Suprapubic skin (tissue), 4 donors: ENCODE measurements at regions not wholly inside any gene's neighbourhood (a gene's known extent, or its start where the extent isn't known, plus 50 kb on each side); places are given as distances from the start of the nearest gene placed in this dataset.

Experiments used
- EP300 ChIP-seq: sonication (generic); formaldehyde crosslinking; IDR thresholded peaks from one replicate; pipeline ENCODE4 v1.6.1; 2017; ENCODE audit warnings: antibody characterized with exemption
- POLR2A ChIP-seq, 2 donors: fragments of 450-650 bp; IDR thresholded peaks; one replicate each; pipeline ENCODE4 v1.6.1; 2017; ENCODE audit warnings: antibody characterized with exemption in 2 of 2, mild to moderate bottlenecking in 2 of 2, moderate library complexity in 2 of 2
- POLR2AphosphoS5 ChIP-seq, 3 donors: sonication (generic); formaldehyde crosslinking; IDR thresholded peaks; one replicate each; pipeline ENCODE4 v1.6.1; 2017; ENCODE audit warnings: antibody characterized with exemption in 3 of 3
- TF ChIP-seq, protein P1 (sequence below), 2 donors: fragments of 200-600 bp in 1 of 2; fragments of 450-650 bp in 1 of 2; sonication (generic) in 1 of 2; IDR thresholded peaks; one replicate each; pipeline ENCODE4 v1.5.1; 2016 to 2019; ENCODE audit warnings: antibody characterized with exemption in 2 of 2, mild to moderate bottlenecking in 1 of 2, moderate library complexity in 1 of 2

DNA sequence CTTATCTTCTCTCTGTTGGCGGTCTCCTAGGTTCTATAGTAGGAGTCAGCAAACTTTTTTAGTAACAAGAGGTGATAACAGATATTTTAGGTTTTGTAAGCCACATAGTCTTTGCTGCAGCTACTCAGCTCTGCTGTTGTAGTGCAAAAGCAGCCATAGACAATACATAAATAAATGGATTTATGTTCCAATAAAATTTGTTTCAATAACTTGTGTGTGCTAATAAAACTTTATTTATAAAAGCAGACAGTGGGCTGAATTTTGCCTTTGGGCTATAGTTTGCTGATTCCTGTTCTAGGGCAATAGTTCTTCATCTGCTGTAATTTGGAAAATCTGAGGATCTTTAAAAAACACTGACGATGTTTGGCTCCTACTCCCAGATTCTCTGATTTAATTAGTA lies 469.4 kb upstream of the TNC start:
- TF ChIP-seq, protein P1, sequence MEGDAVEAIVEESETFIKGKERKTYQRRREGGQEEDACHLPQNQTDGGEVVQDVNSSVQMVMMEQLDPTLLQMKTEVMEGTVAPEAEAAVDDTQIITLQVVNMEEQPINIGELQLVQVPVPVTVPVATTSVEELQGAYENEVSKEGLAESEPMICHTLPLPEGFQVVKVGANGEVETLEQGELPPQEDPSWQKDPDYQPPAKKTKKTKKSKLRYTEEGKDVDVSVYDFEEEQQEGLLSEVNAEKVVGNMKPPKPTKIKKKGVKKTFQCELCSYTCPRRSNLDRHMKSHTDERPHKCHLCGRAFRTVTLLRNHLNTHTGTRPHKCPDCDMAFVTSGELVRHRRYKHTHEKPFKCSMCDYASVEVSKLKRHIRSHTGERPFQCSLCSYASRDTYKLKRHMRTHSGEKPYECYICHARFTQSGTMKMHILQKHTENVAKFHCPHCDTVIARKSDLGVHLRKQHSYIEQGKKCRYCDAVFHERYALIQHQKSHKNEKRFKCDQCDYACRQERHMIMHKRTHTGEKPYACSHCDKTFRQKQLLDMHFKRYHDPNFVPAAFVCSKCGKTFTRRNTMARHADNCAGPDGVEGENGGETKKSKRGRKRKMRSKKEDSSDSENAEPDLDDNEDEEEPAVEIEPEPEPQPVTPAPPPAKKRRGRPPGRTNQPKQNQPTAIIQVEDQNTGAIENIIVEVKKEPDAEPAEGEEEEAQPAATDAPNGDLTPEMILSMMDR (IDR thresholded peaks at IDR 0.05) = no peak
- TF ChIP-seq POLR2A (IDR thresholded peaks at IDR 0.05) (no peak), EP300 (no peak), POLR2AphosphoS5 (IDR thresholded peaks at IDR 0.05) (no peak)
